Posterior vena cava (tissue), 2 donors: ENCODE measurements at regions not wholly inside any gene's neighbourhood (a gene's known extent, or its start where the extent isn't known, plus 50 kb on each side); places are given as distances from the start of the nearest gene placed in this dataset.
"Not testable (repeated sequence)": the region's sequence is repeated elsewhere in the genome, so short reads cannot be mapped to it uniquely, and the experiment has no call there.

Source experiments
- DNase-seq: peaks from one replicate; pipeline ENCODE4 v3.0.0-alpha.2; 2020; ENCODE audit warnings: low spot score
- intact Hi-C, 2 donors: fragments of 100-400 bp; cut with DNase I; formaldehyde crosslinking; loops; one replicate each; pipeline versions ENCODE4 v1.14.1 to v1.14.2; 2022 to 2023
- donor health status: DM: yes; HTN: yes; CAD: no.
- donor health status: DM: yes; HTN: yes; CAD: no.

DNA sequence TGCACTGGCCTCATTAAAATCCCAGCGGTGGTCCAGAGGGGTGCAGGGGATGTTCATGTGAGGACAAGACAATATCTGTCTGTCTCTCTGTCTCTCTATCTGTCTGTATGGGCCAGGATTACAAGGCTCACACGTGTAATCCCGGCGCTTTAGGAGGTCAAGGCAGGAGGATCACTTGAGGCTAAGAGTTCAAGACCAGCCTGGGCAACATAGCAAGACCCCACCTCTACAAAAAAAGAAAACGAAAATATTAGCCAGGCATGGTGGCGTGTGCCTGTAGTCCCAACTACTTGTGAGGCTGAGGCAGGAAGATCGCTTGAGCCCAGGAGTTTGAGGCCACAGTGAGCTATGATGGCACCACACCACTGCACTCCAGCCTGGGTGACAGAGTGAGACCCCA lies 117.1 kb downstream of the PHETA1 start:
- no peak for DNase-seq
- intact Hi-C loops, result no loop called here

GRCh38 chr12:111251058-111251730 lies 117.7 kb downstream of the PHETA1 start:
- intact Hi-C loops, result no loop called here
- DNase-seq, result no peak

DNA sequence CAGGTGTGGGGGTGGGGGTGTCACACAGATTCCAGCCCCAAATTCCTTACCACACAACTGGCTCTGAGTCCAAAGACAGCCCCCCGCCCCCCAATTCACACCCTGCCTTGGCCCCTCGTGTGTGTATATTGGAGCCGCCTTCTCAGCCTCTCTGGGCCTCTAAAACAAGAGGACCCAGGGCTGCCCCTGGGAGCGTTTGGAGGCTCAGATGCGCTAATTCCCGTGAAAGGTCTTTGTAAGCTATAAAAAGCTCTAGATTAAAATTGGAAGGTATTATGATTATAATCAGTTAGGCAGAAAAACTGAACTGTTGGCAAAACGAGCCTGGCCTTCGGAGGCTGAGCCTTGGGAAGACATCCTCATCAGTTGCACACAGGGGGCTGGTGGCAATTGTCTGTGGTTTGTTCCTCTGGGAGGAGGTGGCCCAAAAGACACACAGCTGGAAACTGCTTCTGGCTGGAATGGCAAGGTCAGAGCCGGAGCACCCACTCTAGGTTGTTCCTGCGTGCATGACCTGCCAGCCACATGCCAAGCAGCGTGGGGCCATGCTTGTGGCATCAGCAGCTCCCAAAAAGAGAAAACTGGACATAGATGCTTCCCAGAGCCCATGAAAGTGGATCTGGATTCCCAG lies 118.5 kb downstream of the PHETA1 start:
- DNase-seq, result no peak
- intact Hi-C loops, result no loop called here

DNA sequence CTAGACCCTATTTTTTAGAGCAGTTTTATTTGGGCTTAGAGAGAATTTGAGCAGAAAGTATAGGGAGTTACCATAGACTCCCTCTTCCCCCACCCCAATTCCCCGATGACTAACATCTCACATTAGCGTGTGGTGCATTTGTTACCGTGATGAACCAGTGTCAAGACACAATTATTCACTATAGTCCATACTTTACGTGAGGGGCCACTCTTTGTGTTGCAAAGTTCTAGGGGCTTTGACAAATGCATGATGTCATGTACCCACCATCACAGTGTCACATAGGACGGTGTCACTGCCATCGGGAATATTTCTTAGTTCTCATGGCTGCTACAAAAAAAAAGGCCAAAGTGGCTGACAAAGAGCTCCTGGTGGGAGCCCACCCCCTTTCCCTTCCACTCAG lies 119.1 kb downstream of the PHETA1 start:
- no peak for DNase-seq
- intact Hi-C loops, result no loop called here

DNA sequence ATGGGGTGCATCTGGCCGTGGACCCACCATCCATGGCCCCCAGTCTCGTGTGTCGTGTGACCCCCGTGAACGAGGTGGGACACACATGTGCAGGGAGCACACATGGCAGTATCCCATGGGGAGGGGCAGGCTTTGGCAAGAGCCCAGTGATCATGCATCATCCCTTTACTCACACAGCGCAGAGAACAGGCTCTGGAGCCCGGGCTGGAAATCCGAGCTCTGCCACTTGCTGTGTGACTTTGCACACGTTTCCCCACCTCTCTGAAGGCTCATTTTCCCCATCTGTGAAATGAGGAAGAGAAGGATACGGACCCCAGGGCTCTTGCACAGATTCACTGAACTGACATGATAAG lies 119.9 kb downstream of the PHETA1 start:
- DNase-seq, result no peak
- intact Hi-C loops, result no loop called here

DNA sequence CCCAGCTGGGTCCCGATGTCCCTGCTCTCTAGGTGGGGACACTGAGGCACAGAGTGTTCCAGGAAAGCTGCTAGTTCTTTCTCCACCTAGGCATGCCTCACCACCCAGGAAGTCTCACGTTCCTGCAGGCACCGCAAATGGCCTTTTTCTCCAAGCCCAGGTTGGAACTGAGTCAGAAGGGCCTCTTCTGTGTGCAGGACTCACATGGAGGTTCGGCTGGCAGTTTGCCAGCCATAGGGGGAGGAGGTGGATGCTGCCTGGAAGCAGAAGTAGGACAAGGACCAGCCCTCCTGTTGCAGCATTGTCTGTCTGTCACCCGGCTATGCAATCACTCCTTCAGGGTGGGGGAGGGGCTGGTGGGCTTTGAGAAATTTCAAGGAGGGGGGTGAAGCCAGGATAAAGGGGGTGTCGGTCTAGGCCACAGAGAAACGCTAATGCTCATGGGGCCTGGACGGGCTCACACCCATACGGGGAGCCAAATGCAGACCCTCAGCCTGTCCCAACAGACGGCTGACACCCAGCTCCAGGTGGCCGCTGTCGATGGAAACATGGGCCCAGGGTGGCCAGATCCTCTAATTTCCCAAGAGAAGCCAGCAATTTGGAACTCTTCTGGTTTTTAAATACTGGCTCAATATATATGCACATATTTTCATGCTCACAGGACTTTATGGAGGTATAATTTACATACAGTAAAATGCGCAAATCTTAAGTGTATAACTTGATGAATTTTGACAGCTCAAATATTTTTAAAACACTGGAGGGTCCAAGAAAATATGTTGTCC lies 120.5 kb downstream of the PHETA1 start:
- intact Hi-C loops, result no loop called here
- DNase-seq, result no peak

DNA sequence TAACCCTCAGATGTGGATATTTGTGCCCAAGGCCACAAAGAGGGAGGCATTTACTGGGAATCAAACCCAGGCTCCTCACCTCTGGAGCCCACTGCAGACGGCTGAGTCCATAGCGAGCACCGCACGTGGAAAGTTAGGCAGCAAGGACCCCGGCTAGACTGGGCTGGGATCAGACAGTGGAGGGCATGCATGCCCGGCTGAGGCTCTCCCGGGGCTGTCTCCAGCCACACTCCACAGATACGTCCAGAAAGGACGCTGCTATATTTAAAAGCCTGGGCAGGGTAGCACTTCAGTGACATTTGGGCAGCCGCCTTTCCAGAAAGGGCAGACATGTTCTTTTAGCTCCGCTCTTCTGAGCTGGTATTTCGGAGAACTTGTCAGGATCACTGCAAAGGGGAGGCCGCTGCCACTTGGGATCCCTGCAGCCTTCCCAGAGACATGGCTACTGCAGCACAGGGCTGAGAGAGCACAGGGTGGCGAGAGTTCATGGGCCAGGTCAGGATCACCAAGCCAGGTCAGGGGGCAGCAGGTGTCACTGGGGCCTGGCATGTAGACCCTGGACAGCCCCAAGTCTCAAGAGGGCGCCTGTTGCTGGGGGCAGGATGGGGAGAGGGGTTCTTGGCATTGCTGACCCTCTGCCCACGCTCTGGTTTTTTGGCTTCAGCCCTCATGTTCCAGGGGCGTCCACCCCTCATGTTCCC lies 121.7 kb downstream of the PHETA1 start:
- intact Hi-C loops, result no loop called here
- DNase-seq, result no peak

DNA sequence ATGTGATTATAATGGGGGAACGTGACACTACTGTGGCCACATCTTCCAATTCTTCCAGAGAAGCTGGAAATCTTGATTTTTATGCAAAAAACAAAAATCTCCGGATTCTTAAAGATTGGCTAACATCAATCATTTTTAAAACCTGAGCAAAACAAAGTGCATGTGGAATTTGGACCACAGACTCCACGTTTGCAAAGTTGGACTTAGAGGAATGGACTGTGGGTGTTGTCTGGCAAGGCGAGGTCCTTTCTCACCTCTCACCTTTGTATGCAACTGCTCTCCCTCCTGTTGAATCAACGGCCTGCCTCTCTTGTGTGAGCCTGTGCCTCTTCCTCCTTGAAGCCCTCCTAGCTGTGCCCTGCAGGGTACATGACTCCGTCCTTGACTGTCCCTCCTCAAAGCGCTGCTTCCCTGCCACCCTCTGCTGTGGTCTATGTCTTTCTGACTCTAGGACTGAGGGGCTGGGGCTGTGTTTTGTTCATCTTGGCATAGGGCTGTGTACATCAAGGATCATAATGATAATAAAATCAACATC lies 122.4 kb downstream of the PHETA1 start:
- no peak for DNase-seq
- intact Hi-C loops, result no loop called here

DNA sequence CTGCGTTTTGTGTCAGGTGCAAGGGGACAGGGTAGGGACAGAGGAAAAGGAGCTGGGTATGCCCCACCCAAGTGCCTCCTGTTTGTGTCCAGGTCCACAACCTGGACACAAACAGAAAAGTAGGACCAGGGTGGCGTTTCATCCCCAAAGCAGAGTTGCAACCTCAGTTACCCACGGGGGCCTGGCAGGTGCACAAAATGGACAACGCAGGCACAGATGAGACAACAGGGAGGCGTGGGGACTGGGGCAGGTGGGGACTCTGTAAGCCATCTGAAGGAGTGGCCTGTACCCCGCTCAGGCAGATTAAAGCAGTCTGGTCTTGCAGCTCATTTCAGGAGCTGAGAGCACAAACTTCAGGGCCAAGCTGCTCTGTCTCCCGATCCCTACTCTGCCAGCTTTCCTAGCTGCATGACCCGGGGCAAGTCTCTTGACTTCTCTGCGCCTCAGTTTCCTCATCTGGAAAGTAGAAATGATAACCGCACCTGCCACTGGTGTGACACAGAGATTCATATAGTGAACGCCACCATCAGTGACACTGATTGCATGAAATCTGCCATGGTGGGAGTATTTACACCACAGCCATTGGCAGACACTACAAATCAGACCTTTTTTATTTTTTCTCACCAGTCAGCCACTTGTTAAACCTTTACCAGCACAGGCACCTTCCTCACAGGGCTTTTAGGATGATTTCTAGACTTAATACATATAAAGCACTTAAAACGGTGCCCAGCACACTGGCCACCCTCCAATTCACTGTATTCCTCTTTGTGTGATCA lies 123.0 kb downstream of the PHETA1 start:
- DNase-seq, result no peak
- intact Hi-C loops, result no loop called here

DNA sequence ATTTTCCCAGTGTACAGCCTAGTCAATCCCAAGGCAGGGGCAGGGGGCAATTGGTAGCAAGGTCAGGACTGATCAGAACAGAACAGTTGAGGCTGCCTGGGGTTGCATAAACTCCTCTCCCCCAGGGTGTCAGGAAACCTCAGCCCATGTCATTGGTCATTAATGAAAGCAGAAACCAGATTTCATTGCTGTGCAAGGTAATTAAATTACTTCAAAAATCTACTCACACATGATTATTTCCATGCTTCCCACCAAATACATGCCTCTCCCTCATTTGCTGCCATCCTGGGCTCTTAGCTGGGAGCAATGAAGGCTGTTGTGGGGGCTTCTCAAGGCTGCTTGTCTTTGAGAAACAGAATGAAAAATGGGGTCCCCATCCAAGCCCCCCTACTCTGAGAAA lies 124.2 kb downstream of the PHETA1 start:
- no peak for DNase-seq
- intact Hi-C loops, result no loop called here

- intact Hi-C loops, DNase-seq: not testable (repeated sequence)
Measured at GRCh38 chr12:111242817-111243216, 126.1 kb downstream of the PHETA1 start.

DNA sequence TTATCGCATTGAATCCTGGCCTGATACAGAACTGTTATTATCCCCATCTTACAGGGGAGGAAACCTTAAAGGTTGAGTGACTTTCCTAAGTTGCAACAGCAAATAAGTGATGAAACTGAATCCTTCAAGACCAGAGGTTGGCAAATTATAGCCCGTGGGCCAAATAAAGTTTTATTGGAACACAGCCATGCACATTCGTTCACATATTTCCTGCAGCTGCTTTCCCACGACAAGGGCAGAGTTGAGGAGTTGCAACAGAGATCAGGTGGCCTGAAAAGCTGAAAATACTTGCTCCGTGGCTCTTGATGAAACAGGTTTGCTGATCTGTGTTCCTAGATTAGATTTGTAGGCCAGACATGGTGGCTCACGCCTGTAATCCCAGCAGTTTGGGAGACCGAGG lies 126.7 kb downstream of the PHETA1 start:
- no peak for DNase-seq
- intact Hi-C loops, result no loop called here

DNA sequence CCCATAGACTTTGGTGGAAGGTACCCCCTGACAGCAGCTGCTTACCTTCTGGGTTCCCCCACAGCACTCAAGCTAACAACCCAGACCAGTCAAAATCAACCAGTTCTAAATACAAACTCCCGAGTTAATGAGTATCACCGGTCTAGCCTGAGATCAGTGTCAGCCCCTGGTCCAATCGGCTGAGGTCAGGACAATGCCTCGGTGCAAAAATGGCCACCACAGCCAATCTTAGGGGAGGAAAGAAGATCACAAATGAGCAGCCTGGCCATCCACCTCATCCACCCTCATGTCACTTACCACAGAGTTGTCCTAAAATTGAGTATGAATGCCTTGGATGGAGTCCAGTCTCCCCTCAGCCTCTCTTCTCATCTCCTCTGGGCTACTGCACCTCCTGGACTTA lies 128.5 kb downstream of the PHETA1 start:
- no peak for DNase-seq
- intact Hi-C loops, result no loop called here

GRCh38 chr12:111239235-111239634 lies 129.7 kb downstream of the PHETA1 start:
- intact Hi-C loops, result no loop called here
- DNase-seq, result no peak

GRCh38 chr12:111238075-111238734 lies 130.7 kb downstream of the PHETA1 start:
- intact Hi-C loops, result no loop called here
- no peak for DNase-seq

- DNase-seq, intact Hi-C loops: not testable (repeated sequence)
Measured at GRCh38 chr12:111234491-111234890, 134.4 kb downstream of the PHETA1 start.

GRCh38 chr12:111233786-111234185 lies 135.1 kb downstream of the PHETA1 start:
- intact Hi-C loops, result no loop called here

GRCh38 chr12:111230649-111231048 lies 138.2 kb downstream of the PHETA1 start:
- DNase-seq, result no peak
- intact Hi-C loops, result no loop called here

More at GRCh38 chr12:111233786-111234185, 135.1 kb downstream of the PHETA1 start:
- no peak for DNase-seq
